SK-N-SH (cell line): ENCODE measurements at regions not wholly inside any gene's neighbourhood (a gene's known extent, or its start where the extent isn't known, plus 50 kb on each side); places are given as distances from the start of the nearest gene placed in this dataset.

ENCODE experiments used
- CTCF ChIA-PET: fragments of 300-600, 350-600 bp; formaldehyde crosslinking; extraction: SDS; loops from one replicate; lab custom pipeline; 2021; lab: Yijun Ruan, JAX
- POLR2A ChIA-PET: fragments of 350-600 bp; sonication (Branson Sonifier 250); formaldehyde crosslinking; extraction: SDS; loops from one replicate; lab custom pipeline; 2020; ENCODE audit warnings: antibody characterized with exemption, inconsistent platforms; lab: Yijun Ruan, JAX
- DNase-seq: peaks from one replicate; pipeline ENCODE4 v3.0.0; 2012
- H2AFZ ChIP-seq: fragments of 200-600 bp; sonication (generic); 2 replicates; pipeline ENCODE4 v1.8.1; 2016; ENCODE audit warnings: antibody characterized with exemption, mild to moderate bottlenecking, low read depth
- H3F3A ChIP-seq: fragments of 200-600 bp; sonication (generic); replicated peaks from 2 replicates; pipeline ENCODE3; 2016; ENCODE audit warnings: antibody characterized with exemption, mild to moderate bottlenecking; ENCODE audit not compliant: insufficient read depth
- H3K27ac ChIP-seq, 2 experiments: fragments of 200-500 bp in 1 of 2; fragments of 200-600 bp in 1 of 2; sonication (Bioruptor generic) in 1 of 2; sonication (generic), shearing (Covaris generic) in 1 of 2; 2 replicates each; pipeline versions ENCODE4 v1.5.1 to v1.6.1; 2014 to 2016; ENCODE audit warnings: low read depth in 2 of 2, inconsistent platforms in 1 of 2, low read length in 1 of 2, mild to moderate bottlenecking in 1 of 2, mixed read lengths in 1 of 2
- H3K27me3 ChIP-seq: fragments of 200-600 bp; sonication (generic), shearing (Covaris generic); 2 replicates; pipeline ENCODE4 v1.6.1; 2016; ENCODE audit warnings: mixed run types; ENCODE audit not compliant: insufficient read depth
- H3K36me3 ChIP-seq, 2 experiments: fragments of 200-500 bp in 1 of 2; fragments of 200-600 bp in 1 of 2; sonication (Bioruptor generic) in 1 of 2; sonication (generic) in 1 of 2; replicated peaks in 1 of 2; 2 replicates each; pipeline versions ENCODE3 to v1.5.1; 2014 to 2016; ENCODE audit warnings: low read length in 1 of 2, mild to moderate bottlenecking in 1 of 2; ENCODE audit not compliant: insufficient read depth in 2 of 2, control insufficient read depth in 1 of 2
- H3K4me1 ChIP-seq, 2 experiments: fragments of 200-500 bp in 1 of 2; fragments of 200-600 bp in 1 of 2; sonication (Bioruptor generic) in 1 of 2; sonication (generic), shearing (Covaris generic) in 1 of 2; 2 replicates each; pipeline versions ENCODE4 v1.5.1 to v1.6.1; 2014 to 2016; ENCODE audit warnings: low read depth in 1 of 2, low read length in 1 of 2, mixed run types in 1 of 2; ENCODE audit not compliant: insufficient read depth in 2 of 2, control insufficient read depth in 1 of 2
- H3K4me2 ChIP-seq: fragments of 200-600 bp; sonication (generic), shearing (Covaris generic); 2 replicates; pipeline ENCODE4 v1.6.1; 2017; ENCODE audit warnings: mixed run types
- H3K4me3 ChIP-seq, 2 experiments: fragments of 200-500 bp in 1 of 2; fragments of 200-600 bp in 1 of 2; sonication (Bioruptor generic) in 1 of 2; sonication (generic), shearing (Covaris generic) in 1 of 2; 2 replicates each; pipeline versions ENCODE4 v1.5.1 to v1.8.1; 2014 to 2016; ENCODE audit warnings: low read depth in 2 of 2, inconsistent platforms in 1 of 2, low read length in 1 of 2, mild to moderate bottlenecking in 1 of 2, mixed read lengths in 1 of 2, moderate library complexity in 1 of 2
- H3K79me2 ChIP-seq: fragments of 200-600 bp; sonication (generic); 2 replicates; pipeline ENCODE4 v1.8.1; 2017; ENCODE audit warnings: mild to moderate bottlenecking; ENCODE audit not compliant: insufficient read depth
- H3K9ac ChIP-seq: fragments of 200-600 bp; sonication (generic); 2 replicates; pipeline ENCODE4 v1.6.1; 2017; ENCODE audit warnings: mixed run types
- H3K9me2 ChIP-seq: fragments of 200-600 bp; sonication (generic); 2 replicates; pipeline ENCODE4 v1.6.1; 2017; ENCODE audit warnings: mixed run types
- H3K9me3 ChIP-seq: fragments of 200-600 bp; sonication (generic); 2 replicates; pipeline ENCODE4 v1.6.1; 2017; ENCODE audit warnings: mixed run types, mild to moderate bottlenecking, moderate library complexity
- H4K20me1 ChIP-seq: fragments of 200-600 bp; sonication (generic); 2 replicates; pipeline ENCODE4 v1.6.1; 2017; ENCODE audit warnings: mild to moderate bottlenecking, mixed run types; ENCODE audit not compliant: insufficient read depth
- ELF1 ChIP-seq: IDR thresholded peaks from 2 replicates; pipeline ENCODE4 v1.4.0; 2012
- EP300 ChIP-seq, 2 experiments: IDR thresholded peaks; 2 replicates each; pipeline versions ENCODE4 v1.4.0 to v1.6.1; 2012; ENCODE audit warnings: borderline replicate concordance in 1 of 2, low read depth in 1 of 2, low read length in 1 of 2
- EZH2phosphoT487 ChIP-seq: fragments of 200-600 bp; sonication (generic); IDR thresholded peaks from 2 replicates; pipeline ENCODE4 v1.6.1; 2017; ENCODE audit warnings: low read depth, mixed run types, mild to moderate bottlenecking, antibody characterized with exemption, moderate library complexity, borderline replicate concordance
- FOXJ3 ChIP-seq: sonication (generic); formaldehyde crosslinking; IDR thresholded peaks from 2 replicates; pipeline ENCODE4 v1.5.1; 2020; ENCODE audit warnings: mild to moderate bottlenecking, missing genetic modification reagents
- GABPA ChIP-seq: IDR thresholded peaks from 2 replicates; pipeline ENCODE4 v1.4.0; 2012; ENCODE audit warnings: low read depth, mild to moderate bottlenecking
- JUND ChIP-seq: IDR thresholded peaks from 2 replicates; pipeline ENCODE4 v1.4.0; 2012
- MEF2A ChIP-seq: IDR thresholded peaks from 2 replicates; pipeline ENCODE4 v1.4.0; 2012; ENCODE audit warnings: low read depth, borderline replicate concordance
- NRF1 ChIP-seq: IDR thresholded peaks from 2 replicates; pipeline ENCODE4 v1.6.1; 2012; ENCODE audit warnings: low read depth, mild to moderate bottlenecking, low read length
- POLR2AphosphoS5 ChIP-seq: IDR thresholded peaks from 2 replicates; pipeline ENCODE4 v1.6.1; 2012; ENCODE audit warnings: low read depth, low read length
- RCOR1 ChIP-seq: fragments of 150-350 bp; IDR thresholded peaks from 2 replicates; pipeline ENCODE4 v1.6.1; 2017; ENCODE audit warnings: antibody characterized with exemption, low read length
- REST ChIP-seq: IDR thresholded peaks from 2 replicates; pipeline ENCODE4 v1.6.1; 2012; ENCODE audit warnings: mild to moderate bottlenecking, low read depth, low read length, moderate library complexity
- SMC3 ChIP-seq: IDR thresholded peaks from 2 replicates; pipeline ENCODE4 v1.6.1; 2012; ENCODE audit warnings: low read depth, low read length, improper control_type of control experiment
- TAF1 ChIP-seq: IDR thresholded peaks from 2 replicates; pipeline ENCODE4 v1.6.1; 2012; ENCODE audit warnings: low read depth, mild to moderate bottlenecking, low read length, moderate library complexity, borderline replicate concordance
- WGBS: methylation state at CpG from one replicate; pipeline ENCODE4 v1.1.6; 2017; ENCODE audit warnings: low lambda C conversion rate; 5-methylcytosine and 5-hydroxymethylcytosine counted together
- TF ChIP-seq, protein P1 (sequence below): IDR thresholded peaks from 2 replicates; pipeline ENCODE4 v1.4.0; 2012; ENCODE audit warnings: low read depth, borderline replicate concordance
- TF ChIP-seq, protein P2 (sequence below): fragments of 150-350 bp; IDR thresholded peaks from 2 replicates; pipeline ENCODE4 v1.6.1; 2017; ENCODE audit warnings: antibody characterized with exemption, low read length, low read depth, borderline replicate concordance

DNA sequence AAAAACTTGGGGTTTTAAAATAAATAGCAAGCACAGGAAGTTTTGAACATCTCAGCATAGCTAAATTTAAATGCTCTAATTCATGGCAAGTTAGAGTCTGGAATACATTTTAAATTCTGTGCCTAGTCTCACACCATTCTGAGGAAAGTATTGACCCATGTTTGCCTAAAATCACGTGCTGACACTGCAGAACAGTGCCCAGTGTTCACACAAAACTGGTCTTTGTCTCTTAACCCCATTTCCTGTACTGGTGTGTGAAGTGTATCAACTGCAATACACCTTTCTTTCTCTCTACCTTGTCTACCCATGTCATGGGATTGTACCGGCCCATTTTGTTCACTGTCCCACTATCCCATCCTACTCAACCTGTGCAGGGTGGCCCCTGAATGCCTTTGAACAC, 749.7 kb upstream of the POM121L12 start:
- Histone ChIP-seq H3K4me1 (no peaks in the 10 kb centered on the region), H3K9me3 (peaks cover 7% of the 10 kb centered on the region; the same call in 1 of the 2 replicates), H3K36me3 (no peaks in the 10 kb centered on the region), H3K79me2 (no peaks in the 10 kb centered on the region), H3F3A (no peaks in the 10 kb centered on the region), H3K4me3 (no peak overlapping the region), H3K9ac (no peak overlapping the region), H2AFZ (no peak overlapping the region), H3K4me2 (no peak overlapping the region), H3K27ac (no peak overlapping the region), H3K27me3 (no peaks in the 10 kb centered on the region), H4K20me1 (no peaks in the 10 kb centered on the region), H3K9me2 (0 out of 2 replicates have a peak, but pooled peaks cover 4% of the 10 kb centered on the region)
- ChIA-PET POLR2A (no interaction called here), CTCF (interaction anchor here (1.4 kb wide), 1 partner anchor 855 kb away, joined by 3 read pairs; no protein-coding TSS in a partner anchor)
- no peak for DNase-seq
- 32% methylated on average over 2 of the region's 2 CpGs for WGBS
- TF ChIP-seq JUND (no peak), NRF1 (no peak)
- TF ChIP-seq, protein P1, sequence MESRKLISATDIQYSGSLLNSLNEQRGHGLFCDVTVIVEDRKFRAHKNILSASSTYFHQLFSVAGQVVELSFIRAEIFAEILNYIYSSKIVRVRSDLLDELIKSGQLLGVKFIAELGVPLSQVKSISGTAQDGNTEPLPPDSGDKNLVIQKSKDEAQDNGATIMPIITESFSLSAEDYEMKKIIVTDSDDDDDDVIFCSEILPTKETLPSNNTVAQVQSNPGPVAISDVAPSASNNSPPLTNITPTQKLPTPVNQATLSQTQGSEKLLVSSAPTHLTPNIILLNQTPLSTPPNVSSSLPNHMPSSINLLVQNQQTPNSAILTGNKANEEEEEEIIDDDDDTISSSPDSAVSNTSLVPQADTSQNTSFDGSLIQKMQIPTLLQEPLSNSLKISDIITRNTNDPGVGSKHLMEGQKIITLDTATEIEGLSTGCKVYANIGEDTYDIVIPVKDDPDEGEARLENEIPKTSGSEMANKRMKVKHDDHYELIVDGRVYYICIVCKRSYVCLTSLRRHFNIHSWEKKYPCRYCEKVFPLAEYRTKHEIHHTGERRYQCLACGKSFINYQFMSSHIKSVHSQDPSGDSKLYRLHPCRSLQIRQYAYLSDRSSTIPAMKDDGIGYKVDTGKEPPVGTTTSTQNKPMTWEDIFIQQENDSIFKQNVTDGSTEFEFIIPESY, result no peak
- TF ChIP-seq, protein P2, sequence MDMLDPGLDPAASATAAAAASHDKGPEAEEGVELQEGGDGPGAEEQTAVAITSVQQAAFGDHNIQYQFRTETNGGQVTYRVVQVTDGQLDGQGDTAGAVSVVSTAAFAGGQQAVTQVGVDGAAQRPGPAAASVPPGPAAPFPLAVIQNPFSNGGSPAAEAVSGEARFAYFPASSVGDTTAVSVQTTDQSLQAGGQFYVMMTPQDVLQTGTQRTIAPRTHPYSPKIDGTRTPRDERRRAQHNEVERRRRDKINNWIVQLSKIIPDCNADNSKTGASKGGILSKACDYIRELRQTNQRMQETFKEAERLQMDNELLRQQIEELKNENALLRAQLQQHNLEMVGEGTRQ, result no peak

- Histone ChIP-seq H3K9me3 (peaks cover 7% of the 10 kb centered on the region; the same call in 1 of the 2 replicates), H3K9me2 (0 out of 2 replicates have a peak, but pooled peaks cover 4% of the 10 kb centered on the region), H3K9ac (no peak overlapping the region), H3K79me2 (no peaks in the 10 kb centered on the region), H3K36me3 (no peaks in the 10 kb centered on the region), H3K27me3 (no peaks in the 10 kb centered on the region), H3F3A (no peaks in the 10 kb centered on the region), H3K4me2 (no peak overlapping the region), H3K4me1 (no peaks in the 10 kb centered on the region), H3K27ac (no peak overlapping the region), H2AFZ (no peak overlapping the region), H3K4me3 (no peak overlapping the region), H4K20me1 (no peaks in the 10 kb centered on the region)
- POLR2A ChIA-PET, result no interaction called here
- DNase-seq, result no peak
- TF ChIP-seq GABPA (no peak), REST (no peak), RCOR1 (no peak), MEF2A (no peak), SMC3 (no peak), FOXJ3 (no peak), EZH2phosphoT487 (no peak), TAF1 (no peak), POLR2AphosphoS5 (no peak), ELF1 (no peak), EP300 (IDR thresholded peaks at IDR 0.05; ENCODE audit: borderline replicate concordance in 1 of 2, low read depth in 1 of 2, low read length in 1 of 2) (no peak)
- TF ChIP-seq, protein P2, result no peak
- 10% methylated on average over 3 of the region's 3 CpGs for WGBS
- CTCF ChIA-PET, result no interaction called here
These were observed 752.1 kb upstream of the POM121L12 start for GRCh38 chr7:52283335-52283734.
